GM23338 (cell line): ENCODE measurements at regions not wholly inside any gene's neighbourhood (a gene's known extent, or its start where the extent isn't known, plus 50 kb on each side); places are given as distances from the start of the nearest gene placed in this dataset.

Source experiments
- ATAC-seq: fragments of 200-7000 bp; cut with Tn5 transposase; 3 replicates; pipeline ENCODE4 v1.9.1; 2020
- DNase-seq: peaks from one replicate; pipeline ENCODE4 v3.0.0-alpha.2; 2015; ENCODE audit warnings: low spot score
- H2AFZ ChIP-seq: fragments of 200-600 bp; sonication (generic); 2 replicates; pipeline ENCODE4 v1.8.0; 2016; ENCODE audit warnings: antibody characterized with exemption, mild to moderate bottlenecking, moderate library complexity
- H3F3A ChIP-seq: fragments of 200-600 bp; sonication (generic); replicated peaks from 2 replicates; pipeline ENCODE4 v1.8.0; 2017; ENCODE audit warnings: antibody characterized with exemption, mixed run types, low read depth
- H3K27ac ChIP-seq: fragments of 200-600 bp; sonication (generic); 2 replicates; pipeline ENCODE4 v1.6.1; 2016; ENCODE audit warnings: low read depth
- H3K27me3 ChIP-seq: fragments of 200-600 bp; sonication (generic); 2 replicates; pipeline ENCODE4 v1.8.0; 2016; ENCODE audit warnings: mild to moderate bottlenecking, mixed run types, moderate library complexity; ENCODE audit not compliant: insufficient read depth
- H3K36me3 ChIP-seq: fragments of 200-600 bp; sonication (generic); 2 replicates; pipeline ENCODE4 v1.8.0; 2016; ENCODE audit warnings: mild to moderate bottlenecking; ENCODE audit not compliant: insufficient read depth
- H3K4me1 ChIP-seq: fragments of 200-600 bp; sonication (generic); 2 replicates; pipeline ENCODE4 v1.8.0; 2016; ENCODE audit warnings: mild to moderate bottlenecking, moderate library complexity; ENCODE audit not compliant: insufficient read depth
- H3K4me2 ChIP-seq: fragments of 200-600 bp; sonication (generic); 2 replicates; pipeline ENCODE4 v1.7.1; 2017; ENCODE audit warnings: mixed run types
- H3K4me3 ChIP-seq: fragments of 200-600 bp; sonication (generic); 2 replicates; pipeline ENCODE4 v1.6.1; 2016; ENCODE audit warnings: mixed run types
- H3K79me2 ChIP-seq: fragments of 200-600 bp; sonication (generic); replicated peaks from 2 replicates; pipeline ENCODE4 v1.8.0; 2017; ENCODE audit warnings: mild to moderate bottlenecking; ENCODE audit not compliant: insufficient read depth
- H3K9me2 ChIP-seq: fragments of 200-600 bp; sonication (generic); 2 replicates; pipeline ENCODE4 v1.8.0; 2017; ENCODE audit not compliant: insufficient read depth
- H4K20me1 ChIP-seq: fragments of 200-600 bp; sonication (generic); replicated peaks from 2 replicates; pipeline ENCODE4 v1.8.0; 2017; ENCODE audit warnings: mild to moderate bottlenecking; ENCODE audit not compliant: insufficient read depth
- H3K27ac Mint-ChIP-seq: 2 replicates; pipeline ENCODE4 v1.8.0; 2020; ENCODE audit warnings: inconsistent platforms, mild to moderate bottlenecking, moderate library complexity, mixed read lengths
- H3K27me3 Mint-ChIP-seq: 3 replicates; pipeline ENCODE4 v1.8.0; 2022; ENCODE audit warnings: low read depth, mild to moderate bottlenecking, moderate library complexity, mixed read lengths, inconsistent platforms; ENCODE audit not compliant: insufficient read depth, poor library complexity
- H3K36me3 Mint-ChIP-seq: 3 replicates; pipeline ENCODE4 v1.8.0; 2021; ENCODE audit warnings: low read depth, mild to moderate bottlenecking, inconsistent platforms, moderate library complexity, mixed read lengths
- H3K4me1 Mint-ChIP-seq: 3 replicates; pipeline ENCODE4 v1.8.0; 2020; ENCODE audit warnings: mild to moderate bottlenecking, inconsistent platforms, mixed read lengths
- H3K4me3 Mint-ChIP-seq: 3 replicates; pipeline ENCODE4 v1.8.0; 2021; ENCODE audit warnings: moderate library complexity, mild to moderate bottlenecking, inconsistent platforms, mixed read lengths
- H3K9me3 Mint-ChIP-seq: 3 replicates; pipeline ENCODE4 v1.8.0; 2020; ENCODE audit warnings: moderate library complexity, mild to moderate bottlenecking, inconsistent platforms, mixed read lengths
- JUNB ChIP-seq: IDR thresholded peaks from one replicate; pipeline ENCODE4 v1.6.1; 2016; ENCODE audit warnings: antibody characterized with exemption; ENCODE audit not compliant: unreplicated experiment
- POLR2AphosphoS5 ChIP-seq: IDR thresholded peaks from 2 replicates; pipeline ENCODE4 v1.6.1; 2016; ENCODE audit warnings: antibody characterized with exemption, low read depth
- ZNF331 ChIP-seq: fragments of 250-450 bp; sonication (Bioruptor Pico); IDR thresholded peaks from 2 replicates; pipeline ENCODE4 v1.5.0; 2020; ENCODE audit warnings: low read depth, mild to moderate bottlenecking, moderate library complexity
- TF ChIP-seq, protein P1 (sequence below): fragments of 250-450 bp; sonication (Bioruptor Pico); IDR thresholded peaks from 2 replicates; pipeline ENCODE4 v1.5.0; 2020; ENCODE audit warnings: mild to moderate bottlenecking, moderate library complexity
- TF ChIP-seq, protein P2 (sequence below): IDR thresholded peaks from one replicate; pipeline ENCODE4 v1.6.1; 2018; ENCODE audit warnings: antibody characterized with exemption; ENCODE audit not compliant: unreplicated experiment

- DNase-seq (no peak), ATAC-seq (no peak)
- Histone ChIP-seq H3K9me2 (no peaks in the 10 kb centered on the region), H3K79me2 (no peaks in the 10 kb centered on the region), H3F3A (no peaks in the 10 kb centered on the region), H3K36me3 (no peaks in the 10 kb centered on the region), H4K20me1 (no peaks in the 10 kb centered on the region), H3K27me3 (no peaks in the 10 kb centered on the region), H2AFZ (no peak overlapping the region), H3K4me1 (no peaks in the 10 kb centered on the region), H3K4me2 (no peak overlapping the region), H3K4me3 (no peak overlapping the region), H3K27ac (no peak overlapping the region)
- TF ChIP-seq JUNB, result no peak
- TF ChIP-seq, protein P1, sequence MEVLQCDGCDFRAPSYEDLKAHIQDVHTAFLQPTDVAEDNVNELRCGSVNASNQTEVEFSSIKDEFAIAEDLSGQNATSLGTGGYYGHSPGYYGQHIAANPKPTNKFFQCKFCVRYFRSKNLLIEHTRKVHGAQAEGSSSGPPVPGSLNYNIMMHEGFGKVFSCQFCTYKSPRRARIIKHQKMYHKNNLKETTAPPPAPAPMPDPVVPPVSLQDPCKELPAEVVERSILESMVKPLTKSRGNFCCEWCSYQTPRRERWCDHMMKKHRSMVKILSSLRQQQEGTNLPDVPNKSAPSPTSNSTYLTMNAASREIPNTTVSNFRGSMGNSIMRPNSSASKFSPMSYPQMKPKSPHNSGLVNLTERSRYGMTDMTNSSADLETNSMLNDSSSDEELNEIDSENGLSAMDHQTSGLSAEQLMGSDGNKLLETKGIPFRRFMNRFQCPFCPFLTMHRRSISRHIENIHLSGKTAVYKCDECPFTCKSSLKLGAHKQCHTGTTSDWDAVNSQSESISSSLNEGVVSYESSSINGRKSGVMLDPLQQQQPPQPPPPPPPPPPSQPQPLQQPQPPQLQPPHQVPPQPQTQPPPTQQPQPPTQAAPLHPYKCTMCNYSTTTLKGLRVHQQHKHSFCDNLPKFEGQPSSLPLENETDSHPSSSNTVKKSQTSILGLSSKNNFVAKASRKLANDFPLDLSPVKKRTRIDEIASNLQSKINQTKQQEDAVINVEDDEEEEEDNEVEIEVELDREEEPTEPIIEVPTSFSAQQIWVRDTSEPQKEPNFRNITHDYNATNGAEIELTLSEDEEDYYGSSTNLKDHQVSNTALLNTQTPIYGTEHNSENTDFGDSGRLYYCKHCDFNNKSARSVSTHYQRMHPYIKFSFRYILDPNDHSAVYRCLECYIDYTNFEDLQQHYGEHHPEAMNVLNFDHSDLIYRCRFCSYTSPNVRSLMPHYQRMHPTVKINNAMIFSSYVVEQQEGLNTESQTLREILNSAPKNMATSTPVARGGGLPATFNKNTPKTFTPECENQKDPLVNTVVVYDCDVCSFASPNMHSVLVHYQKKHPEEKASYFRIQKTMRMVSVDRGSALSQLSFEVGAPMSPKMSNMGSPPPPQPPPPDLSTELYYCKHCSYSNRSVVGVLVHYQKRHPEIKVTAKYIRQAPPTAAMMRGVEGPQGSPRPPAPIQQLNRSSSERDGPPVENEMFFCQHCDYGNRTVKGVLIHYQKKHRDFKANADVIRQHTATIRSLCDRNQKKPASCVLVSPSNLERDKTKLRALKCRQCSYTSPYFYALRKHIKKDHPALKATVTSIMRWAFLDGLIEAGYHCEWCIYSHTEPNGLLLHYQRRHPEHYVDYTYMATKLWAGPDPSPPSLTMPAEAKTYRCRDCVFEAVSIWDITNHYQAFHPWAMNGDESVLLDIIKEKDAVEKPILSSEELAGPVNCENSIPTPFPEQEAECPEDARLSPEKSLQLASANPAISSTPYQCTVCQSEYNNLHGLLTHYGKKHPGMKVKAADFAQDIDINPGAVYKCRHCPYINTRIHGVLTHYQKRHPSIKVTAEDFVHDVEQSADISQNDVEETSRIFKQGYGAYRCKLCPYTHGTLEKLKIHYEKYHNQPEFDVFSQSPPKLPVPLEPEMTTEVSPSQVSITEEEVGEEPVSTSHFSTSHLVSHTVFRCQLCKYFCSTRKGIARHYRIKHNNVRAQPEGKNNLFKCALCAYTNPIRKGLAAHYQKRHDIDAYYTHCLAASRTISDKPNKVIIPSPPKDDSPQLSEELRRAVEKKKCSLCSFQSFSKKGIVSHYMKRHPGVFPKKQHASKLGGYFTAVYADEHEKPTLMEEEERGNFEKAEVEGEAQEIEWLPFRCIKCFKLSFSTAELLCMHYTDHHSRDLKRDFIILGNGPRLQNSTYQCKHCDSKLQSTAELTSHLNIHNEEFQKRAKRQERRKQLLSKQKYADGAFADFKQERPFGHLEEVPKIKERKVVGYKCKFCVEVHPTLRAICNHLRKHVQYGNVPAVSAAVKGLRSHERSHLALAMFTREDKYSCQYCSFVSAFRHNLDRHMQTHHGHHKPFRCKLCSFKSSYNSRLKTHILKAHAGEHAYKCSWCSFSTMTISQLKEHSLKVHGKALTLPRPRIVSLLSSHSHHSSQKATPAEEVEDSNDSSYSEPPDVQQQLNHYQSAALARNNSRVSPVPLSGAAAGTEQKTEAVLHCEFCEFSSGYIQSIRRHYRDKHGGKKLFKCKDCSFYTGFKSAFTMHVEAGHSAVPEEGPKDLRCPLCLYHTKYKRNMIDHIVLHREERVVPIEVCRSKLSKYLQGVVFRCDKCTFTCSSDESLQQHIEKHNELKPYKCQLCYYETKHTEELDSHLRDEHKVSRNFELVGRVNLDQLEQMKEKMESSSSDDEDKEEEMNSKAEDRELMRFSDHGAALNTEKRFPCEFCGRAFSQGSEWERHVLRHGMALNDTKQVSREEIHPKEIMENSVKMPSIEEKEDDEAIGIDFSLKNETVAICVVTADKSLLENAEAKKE (CRISPR knock-in tag), result no peak
- TF ChIP-seq, protein P2, sequence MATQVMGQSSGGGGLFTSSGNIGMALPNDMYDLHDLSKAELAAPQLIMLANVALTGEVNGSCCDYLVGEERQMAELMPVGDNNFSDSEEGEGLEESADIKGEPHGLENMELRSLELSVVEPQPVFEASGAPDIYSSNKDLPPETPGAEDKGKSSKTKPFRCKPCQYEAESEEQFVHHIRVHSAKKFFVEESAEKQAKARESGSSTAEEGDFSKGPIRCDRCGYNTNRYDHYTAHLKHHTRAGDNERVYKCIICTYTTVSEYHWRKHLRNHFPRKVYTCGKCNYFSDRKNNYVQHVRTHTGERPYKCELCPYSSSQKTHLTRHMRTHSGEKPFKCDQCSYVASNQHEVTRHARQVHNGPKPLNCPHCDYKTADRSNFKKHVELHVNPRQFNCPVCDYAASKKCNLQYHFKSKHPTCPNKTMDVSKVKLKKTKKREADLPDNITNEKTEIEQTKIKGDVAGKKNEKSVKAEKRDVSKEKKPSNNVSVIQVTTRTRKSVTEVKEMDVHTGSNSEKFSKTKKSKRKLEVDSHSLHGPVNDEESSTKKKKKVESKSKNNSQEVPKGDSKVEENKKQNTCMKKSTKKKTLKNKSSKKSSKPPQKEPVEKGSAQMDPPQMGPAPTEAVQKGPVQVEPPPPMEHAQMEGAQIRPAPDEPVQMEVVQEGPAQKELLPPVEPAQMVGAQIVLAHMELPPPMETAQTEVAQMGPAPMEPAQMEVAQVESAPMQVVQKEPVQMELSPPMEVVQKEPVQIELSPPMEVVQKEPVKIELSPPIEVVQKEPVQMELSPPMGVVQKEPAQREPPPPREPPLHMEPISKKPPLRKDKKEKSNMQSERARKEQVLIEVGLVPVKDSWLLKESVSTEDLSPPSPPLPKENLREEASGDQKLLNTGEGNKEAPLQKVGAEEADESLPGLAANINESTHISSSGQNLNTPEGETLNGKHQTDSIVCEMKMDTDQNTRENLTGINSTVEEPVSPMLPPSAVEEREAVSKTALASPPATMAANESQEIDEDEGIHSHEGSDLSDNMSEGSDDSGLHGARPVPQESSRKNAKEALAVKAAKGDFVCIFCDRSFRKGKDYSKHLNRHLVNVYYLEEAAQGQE, result no peak
- TF ChIP-seq POLR2AphosphoS5, result no peak
- no peak for TF ChIP-seq ZNF331 (CRISPR knock-in tag)
- Mint-ChIP-seq H3K27ac (no peak overlapping the region), H3K9me3 (peaks cover 5% of the 10 kb centered on the region; the same call in 2 of the 3 replicates), H3K4me3 (no peak overlapping the region), H3K36me3 (peaks cover 3% of the 10 kb centered on the region; the same call in 1 of the 3 replicates), H3K27me3 (no peaks in the 10 kb centered on the region), H3K4me1 (no peaks in the 10 kb centered on the region)
Measured at GRCh38 chr3:165644331-165644730, 192.9 kb downstream of the BCHE start.
